ENCODE measurements at regions not wholly inside any gene's neighbourhood (a gene's known extent, or its start where the extent isn't known, plus 50 kb on each side); places are given as distances from the start of the nearest gene placed in this dataset.

DNA sequence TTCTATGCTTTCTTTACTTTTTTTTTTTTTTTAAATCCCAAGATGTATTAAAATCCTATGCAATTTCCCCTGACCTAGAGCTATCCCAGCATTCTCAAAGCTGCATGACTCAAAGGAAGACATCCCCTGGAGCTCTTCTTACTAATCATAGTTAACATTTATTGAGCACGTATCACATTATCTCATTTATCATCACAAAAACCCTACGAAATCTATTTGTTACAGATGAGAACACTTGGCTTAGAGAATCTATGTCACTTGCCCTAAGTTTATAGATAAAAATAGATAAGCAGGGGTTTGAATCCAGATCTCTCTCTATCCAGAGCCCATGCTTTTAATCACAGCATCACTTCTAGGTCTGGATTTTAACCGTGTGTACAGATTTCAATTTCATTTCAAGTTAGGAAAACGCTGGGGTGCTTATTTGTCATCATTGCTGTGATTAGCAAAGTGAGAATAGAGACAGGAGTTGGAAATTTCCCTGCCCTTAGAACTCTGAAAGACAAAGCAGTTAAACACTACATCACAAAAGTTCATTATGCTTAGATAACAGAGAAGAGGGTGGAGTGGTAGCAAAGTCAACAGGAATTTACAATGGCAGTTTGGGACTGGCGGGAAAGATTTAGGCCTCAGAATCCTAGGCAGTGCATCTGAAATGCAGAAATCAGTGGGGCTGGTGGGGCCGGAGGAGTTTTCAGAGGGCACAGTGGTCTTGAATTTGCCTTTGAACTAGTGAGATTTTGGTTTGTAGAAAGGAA lies 177.7 kb upstream of the FRMD6 start:
- no peak for DNase-seq (ENCODE audit: low read depth, low spot score)

DNA sequence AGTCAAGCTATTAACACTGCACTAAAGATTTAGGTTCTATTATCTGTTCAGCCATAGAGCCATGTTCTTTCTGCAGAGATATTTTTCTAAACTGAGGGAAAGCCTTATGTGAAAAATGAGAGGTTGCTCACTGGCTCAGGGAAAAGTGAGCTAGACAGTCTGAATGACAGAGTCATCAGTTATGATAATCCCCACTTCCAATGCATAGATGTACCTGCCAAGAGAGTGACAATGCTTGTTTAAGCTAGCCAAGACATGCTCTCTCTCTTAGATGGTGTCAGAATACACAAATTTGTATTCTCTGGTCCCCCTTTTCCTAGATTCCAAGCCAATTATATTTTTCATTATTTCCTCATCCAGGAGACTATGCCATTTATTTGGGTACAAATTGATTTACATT lies 176.9 kb upstream of the FRMD6 start:
- no peak for DNase-seq (ENCODE audit: low read depth, low spot score)

DNA sequence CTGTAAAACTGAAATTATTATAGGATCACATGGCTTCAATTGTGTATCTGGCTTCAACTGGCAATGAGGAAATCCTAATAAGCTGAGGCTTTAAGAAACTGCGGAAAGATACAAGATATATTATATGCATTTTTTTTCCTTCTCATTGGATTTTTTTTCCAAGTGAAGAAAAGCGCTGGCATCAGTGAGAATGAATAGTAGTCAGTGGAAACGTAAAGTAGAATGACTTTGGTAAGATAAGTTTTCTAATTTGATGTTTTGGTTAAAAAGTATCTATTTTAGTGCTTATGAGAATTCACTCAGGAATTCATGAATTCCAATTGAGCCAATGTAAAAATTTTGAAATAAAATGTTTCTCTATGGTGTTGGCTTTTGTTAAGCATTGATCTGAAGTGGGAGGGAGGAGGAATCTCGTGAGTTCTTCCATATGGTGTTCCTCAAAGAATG lies 173.5 kb upstream of the FRMD6 start:
- no peak for DNase-seq (ENCODE audit: low read depth, low spot score)

DNA sequence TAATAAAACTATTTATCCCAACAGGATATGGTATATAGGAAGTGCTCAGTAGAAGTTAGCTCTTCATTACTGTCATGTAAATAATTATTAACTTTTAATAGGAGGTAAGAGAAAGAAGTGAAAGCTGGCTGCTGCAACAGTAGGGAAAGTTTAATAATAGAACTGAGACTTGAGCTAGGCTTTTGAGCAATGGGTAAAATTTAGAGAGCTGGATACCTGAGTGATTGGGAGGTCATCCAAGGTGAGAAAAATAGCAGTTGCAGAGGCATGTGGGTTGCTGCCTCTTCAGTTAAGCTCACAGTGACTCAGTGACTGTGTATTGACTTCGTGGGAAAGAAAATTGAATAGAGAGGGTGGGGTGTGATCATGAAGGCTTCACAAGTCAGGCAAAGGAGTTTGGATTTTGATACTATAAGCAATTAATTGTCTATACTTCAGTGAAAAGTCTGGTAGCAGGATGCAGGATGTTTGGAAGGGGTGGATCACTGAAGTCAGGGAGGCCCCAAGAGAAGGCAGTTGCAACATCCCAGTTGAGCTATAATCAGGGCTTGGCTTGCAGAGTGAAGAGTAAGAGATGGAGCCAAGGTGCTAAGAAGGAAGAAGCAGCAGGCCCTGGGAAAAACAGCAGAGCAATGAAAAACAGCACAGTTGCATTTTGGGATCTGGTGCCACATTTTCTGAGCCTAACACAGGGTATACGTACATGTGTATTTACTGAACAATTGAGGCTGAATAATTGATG lies 172.0 kb upstream of the FRMD6 start:
- no peak for DNase-seq (ENCODE audit: low read depth, low spot score)

DNA sequence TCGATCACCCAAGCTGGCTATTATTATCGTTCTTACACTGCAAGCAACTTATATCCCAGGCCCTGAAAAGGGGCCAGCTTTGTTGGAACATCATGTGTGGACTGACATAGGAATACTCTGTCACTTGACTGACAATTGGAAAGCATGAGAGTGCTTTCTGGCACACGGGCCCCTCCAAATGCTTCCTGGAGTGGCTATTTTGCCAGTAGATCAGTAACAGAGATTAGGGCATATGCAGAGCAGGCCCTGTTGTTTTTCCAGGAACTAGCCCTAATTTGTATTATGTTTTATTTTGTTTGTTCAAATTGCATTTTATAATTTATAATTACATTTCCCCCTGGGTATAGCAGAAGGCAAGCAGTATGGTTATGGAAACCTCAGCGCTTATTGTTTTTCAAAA lies 170.1 kb upstream of the FRMD6 start:
- no peak for DNase-seq (ENCODE audit: low read depth, low spot score)

DNA sequence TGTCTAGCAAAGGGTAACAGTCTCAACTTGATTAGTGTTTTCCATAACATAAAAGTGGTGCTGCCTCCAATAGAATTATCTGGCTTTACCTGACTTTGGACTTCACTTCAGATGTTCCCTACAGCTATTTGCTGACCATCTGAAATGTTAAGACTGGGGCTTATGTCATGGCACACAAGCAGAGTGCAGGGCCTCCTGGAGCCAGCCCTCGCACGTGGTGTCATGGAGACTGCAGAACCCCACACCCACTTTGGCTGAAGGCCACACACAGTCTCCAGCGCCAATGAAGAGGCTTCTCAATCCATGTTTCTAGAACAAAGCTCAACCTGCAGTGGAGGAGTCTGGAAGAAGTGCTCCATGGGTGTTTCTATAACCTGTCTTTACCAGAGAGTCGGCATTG lies 169.6 kb upstream of the FRMD6 start:
- DNase-seq (ENCODE audit: low read depth, low spot score), result no peak

DNA sequence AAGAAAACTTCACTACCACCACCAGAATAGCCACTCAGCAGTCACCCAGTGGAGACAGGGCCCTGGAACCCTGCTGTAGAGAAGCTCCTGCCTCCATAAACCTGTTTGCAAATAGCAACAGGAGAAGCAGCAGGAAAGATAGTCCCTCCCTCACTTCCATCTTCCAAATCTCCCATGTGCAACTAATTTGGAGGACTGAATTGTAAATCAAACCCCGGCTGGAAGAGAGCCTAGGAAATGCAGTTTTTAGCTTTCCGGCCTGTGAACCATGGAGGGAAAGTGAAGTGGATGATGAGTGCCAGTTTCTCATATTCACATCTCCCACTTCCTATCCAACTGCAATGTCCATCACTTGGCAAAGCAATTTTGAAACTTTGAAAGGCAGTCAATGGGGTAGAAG lies 167.2 kb upstream of the FRMD6 start:
- DNase-seq (ENCODE audit: low read depth, low spot score), result no peak

DNA sequence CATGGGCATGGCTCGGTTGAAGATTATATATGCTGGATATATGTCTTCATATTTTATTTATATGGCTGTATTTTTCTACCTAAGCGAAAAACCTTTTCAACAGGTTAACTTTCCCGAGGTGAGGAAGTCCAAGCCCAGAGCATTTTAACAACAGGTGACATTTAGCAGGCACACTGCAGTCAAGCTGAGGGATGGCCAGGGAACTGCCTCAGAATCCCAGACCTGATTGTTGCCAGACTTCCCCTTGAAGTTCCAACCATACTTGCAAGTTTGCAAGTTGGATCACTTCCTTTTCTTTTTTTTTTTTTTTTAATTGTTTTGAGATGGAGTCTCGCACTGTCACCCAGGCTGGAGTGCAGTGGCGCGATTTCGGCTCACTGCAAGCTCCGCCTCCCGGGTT lies 166.0 kb upstream of the FRMD6 start:
- no peak for DNase-seq (ENCODE audit: low read depth, low spot score)

DNA sequence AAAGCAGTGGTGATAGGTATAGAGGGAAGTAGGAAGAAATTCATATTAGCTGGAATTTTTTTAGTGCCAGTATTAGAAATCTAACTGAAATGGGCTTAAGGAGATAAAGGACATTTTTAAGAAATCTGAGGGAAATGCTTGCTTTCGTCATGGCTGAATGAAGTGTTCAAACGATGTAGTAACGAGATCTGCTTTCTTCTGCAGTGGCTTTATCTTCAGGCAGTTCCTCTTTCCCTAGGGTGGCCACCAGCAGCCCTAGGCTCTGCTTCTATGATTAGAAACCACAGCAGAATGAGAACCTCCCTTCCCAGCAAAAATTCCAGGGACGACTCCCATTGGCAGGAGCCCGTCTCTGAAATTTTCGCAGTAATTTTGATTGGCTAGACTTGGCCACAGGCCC lies 163.9 kb upstream of the FRMD6 start:
- DNase-seq (ENCODE audit: low read depth, low spot score), result no peak

DNA sequence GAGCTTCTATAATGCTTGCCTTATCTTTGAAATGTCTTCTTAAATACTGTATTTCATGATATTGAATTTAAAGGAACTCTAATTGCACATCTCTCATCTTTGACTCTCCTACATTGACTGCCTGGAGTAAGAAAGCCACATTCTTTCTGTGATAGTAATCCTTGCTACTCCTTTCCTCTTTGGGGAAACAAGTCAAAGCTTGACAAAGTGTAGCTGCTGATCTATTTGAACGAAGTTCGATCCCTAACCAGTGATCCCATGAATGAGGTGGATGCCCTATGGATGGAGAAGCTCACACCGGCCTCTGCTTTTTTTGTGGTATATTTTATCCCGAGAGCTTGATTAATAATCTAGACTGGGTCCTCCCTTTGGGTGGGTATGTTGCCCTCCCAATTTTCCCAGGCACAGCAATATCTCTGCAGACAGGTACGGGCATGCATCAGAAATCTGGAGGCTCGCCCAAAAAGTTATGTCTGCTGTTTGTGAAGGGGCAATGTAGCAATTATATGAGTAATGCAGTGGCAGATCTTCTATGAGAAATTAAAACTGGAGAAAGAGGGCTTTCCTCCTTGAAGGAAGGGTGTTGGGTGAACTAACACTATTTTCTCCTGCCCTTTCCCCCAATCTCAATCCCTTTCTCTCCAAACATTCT lies 163.0 kb upstream of the FRMD6 start:
- no peak for DNase-seq (ENCODE audit: low read depth, low spot score)

DNA sequence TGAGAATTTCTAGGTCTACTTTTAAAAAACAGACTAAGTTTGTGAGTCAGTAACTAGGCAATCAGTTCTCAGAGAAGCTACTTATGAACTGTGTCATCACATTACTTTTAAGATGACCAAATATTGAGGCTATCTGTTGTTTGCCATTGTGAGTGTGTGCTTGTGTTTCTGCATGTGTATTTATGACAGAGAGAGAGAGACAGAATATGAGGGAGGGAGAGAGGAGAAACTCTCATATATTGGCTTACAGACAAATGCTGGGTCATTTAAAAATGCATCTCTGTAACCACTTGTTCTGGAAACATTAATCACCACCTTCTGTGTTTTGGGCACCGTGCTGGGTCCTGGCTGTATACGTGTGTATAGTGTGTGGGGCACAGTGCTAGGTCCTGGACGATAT lies 161.5 kb upstream of the FRMD6 start:
- DNase-seq (ENCODE audit: low read depth, low spot score), result peak; percentile 14

DNA sequence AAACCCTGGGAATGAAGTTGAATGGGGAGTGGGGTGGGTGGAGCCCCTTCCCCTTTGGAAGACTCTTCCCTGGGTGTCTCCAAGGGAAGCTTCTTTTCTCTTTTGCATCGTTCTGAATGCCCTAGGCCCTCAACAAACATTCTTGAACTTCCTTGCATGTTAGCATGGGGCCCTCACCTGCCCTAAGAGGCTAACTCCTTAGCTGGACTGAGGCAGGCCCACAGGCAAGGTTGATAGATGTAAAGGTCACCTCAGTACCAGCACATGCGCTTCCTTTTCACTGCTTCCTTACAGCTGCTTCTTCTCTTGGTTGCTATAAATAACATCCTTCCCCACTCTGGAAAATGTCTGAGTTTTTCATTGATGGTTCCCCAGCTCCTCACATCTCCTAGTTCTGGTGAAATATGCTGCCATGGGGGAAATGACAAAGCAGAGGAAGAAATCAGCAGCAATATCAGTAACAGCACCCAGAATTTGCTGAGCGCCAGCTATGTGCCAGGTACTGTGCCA lies 160.6 kb upstream of the FRMD6 start:
- no peak for DNase-seq (ENCODE audit: low read depth, low spot score)

DNA sequence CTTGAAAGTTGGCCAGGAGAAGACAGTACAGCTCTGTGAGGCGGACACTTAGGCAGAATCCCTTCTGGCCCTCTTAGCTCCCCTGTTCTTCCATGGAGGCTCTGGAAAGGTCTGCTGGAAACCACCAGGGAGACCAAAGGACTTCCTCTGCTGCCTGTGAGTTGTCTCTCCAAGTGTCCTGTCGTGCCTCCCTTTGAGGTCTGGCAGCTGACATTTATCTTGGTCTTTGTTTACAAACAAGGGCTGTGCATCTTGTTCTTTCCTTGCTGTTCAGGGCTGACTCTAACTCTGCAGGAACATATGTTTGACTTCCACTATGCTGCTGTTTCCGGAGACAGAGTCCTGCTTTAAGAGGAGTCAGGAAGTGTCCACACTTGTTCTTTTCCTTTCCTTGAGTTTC lies 159.9 kb upstream of the FRMD6 start:
- DNase-seq (ENCODE audit: low read depth, low spot score), result no peak

DNA sequence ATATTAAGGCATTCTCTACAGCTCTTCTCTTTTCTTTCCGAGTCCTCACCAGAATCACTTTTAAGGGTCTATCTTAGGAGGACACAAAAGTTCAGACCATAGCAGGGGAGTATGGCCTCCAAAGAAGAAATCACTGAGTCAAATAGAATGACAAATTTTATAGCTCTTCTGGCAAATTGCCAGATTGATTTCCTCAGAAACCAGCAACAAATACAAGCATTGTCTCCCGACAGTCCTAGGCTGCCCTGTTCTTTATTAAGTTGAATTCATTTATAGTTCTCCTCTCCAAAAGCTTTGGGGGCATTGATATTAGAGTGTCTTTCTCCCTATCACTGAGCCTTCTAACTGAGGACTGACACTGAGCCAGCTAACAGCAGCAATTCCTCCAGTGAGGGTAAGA lies 156.4 kb upstream of the FRMD6 start:
- no peak for DNase-seq (ENCODE audit: low read depth, low spot score)

DNA sequence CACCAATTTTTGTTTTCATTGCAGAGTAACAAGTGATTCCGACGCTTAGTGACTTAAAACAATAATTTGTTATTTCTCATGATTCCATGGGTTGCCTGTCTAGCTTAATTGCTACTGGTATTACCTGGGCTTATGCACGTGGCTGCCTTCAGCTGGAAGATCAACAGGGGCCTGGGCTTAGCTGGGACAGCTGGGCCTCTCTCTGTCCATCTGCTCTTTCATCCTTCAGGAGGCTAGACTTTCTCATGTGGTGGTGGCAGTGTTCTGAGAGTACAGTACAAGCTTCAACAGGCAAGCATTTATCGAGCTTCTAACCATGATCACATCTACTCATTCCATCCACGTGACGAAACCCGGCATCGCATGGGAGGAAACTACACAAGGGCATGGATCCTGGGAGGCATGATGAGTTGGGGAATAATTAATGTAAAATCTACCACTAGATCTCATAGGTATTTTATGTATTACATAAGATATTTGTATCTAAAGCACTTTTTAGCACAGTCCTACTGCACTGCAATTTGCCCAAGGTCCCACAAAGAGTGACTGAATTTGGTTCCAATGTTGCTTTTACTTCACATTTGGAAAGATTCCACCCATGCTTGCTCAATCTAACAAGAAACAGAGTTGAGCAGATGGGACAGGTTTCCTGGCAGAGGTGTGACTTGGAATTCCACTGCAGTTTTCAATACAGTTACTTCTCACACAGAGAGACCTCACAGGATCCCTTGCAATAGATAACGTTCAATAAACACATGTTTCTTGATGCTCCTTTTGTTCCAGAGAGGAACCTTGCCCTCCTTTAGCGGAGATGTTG lies 153.1 kb upstream of the FRMD6 start:
- DNase-seq (ENCODE audit: low read depth, low spot score), result no peak

DNA sequence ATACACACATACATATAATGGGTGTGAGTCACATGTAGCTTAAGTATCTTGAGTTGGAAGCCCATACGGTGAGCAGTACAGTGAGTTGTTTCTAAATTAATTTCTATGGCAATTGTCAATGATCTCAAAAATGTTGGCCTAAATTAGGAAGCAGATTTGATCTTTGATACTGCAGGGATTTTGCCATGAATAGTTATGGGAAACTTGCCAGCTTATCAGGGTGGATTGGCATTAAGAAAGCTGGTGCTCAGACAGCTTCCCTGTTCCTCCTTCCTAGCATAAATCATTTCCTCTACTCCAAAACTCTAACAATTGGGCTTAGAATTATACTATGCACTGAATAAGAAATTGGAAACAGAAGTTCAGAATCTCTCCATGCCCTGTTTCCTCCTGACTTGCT lies 150.9 kb upstream of the FRMD6 start:
- no peak for DNase-seq (ENCODE audit: low read depth, low spot score)

DNA sequence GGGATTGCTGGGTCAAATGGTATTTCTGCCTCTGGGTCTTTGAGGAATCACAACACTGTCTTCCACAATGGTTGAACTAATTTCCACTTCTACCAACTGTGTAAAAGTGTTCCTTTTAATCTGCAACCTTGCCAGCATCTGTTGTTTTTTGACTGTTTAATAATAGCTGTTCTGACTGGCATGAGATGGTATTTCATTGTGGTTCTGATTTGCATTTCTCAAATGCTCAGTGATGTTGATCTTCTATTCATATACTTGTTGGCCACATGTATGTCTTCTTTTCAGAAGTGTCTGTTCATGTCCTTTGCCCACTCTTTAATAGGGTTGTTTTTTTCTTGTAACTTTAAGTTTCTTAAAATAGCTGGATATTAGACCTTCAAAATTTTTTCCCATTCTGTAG lies 150.0 kb upstream of the FRMD6 start:
- no peak for DNase-seq (ENCODE audit: low read depth, low spot score)

DNA sequence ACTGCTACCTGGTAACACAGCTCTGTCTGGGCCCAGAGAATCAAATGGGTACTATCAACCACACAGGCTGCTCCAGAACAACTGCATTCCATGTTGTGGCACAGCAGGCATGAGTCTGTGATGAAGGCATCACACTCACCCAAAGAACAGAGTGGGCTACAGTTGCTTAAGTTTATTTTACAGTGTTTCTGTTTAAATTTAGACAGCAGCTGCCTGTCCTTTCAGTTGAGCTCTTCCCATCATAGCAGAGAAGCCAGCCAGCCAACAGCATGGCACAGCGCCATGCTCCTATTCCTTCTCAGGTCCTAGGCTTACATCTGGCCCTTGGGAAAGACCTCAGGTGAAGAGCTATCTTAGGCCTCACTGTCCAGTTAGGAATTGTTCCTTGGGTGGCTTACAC lies 147.0 kb upstream of the FRMD6 start:
- no peak for DNase-seq (ENCODE audit: low read depth, low spot score)

DNA sequence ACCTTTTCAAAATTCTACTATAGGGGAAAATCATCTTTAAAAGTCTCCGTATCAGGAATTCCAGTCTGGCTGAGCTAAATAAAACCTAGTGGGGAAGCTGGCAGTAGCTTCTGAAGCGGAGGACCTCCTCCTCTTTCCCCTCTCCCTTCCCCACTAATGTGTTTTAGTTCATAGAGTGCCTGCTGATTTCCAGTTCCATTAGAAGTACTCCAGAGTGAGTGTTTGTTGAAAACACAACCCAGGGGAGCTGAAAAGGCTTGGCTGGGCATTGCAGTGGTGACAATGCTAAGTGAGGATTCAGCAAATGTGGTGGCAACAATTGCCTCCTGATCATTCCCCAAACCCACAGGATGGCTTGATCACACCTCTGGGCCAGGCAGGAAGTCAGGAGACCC lies 144.2 kb upstream of the FRMD6 start:
- DNase-seq (ENCODE audit: low read depth, low spot score), result peak; percentile 58

DNA sequence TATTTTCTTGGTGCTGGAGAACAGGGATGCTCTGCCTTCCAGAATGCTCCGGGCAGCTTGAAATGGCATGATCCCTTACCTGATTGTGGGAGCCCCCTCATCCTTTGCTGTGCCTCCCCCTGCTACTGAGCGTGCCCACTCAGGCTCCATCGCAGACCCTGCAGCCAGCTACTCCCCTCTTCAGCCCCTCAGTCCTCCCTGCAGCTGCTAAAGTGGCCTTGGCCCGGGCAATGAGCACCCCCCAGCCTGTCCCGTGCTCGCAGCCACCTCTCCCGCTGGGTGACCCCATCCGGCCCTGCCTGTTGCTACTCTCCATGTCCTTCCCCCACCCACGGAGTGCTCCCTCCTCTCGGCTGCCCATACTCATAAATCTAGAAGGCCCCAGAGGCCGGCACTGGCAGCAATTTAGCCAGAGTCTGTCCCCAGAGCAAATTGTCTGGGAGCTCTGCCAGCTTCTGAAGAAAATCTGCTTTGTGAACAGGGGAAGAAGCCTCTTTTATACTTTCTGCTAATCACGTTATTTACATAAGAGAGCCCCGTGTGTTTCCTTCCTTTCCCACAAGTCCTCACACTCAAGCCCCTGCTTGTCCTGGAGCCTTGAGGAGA lies 143.7 kb upstream of the FRMD6 start:
- peak; percentile 84 for DNase-seq (ENCODE audit: low read depth, low spot score)

DNA sequence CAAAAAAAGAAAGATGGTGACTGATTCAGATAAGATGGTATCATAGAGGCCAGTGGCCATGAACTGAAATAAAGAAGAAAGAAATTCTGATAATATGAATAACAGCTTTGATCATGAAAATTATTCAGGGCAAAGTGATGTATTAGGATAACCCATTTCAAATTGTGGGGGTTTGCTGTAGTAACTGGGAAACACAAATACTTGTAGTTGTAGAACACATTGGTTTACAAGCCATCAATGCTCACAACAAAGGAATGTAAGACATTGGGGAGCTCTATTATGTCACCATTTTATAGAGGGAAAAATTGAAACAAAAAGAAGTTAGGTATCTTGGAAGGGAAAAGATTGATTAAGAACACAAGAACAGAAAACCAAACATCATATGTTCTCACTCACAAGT lies 140.4 kb upstream of the FRMD6 start:
- DNase-seq (ENCODE audit: low read depth, low spot score), result no peak
